C4-2B (cell line): ENCODE measurements at regions not wholly inside any gene's neighbourhood (a gene's known extent, or its start where the extent isn't known, plus 50 kb on each side); places are given as distances from the start of the nearest gene placed in this dataset.

Source experiments
- ZFX ChIP-seq: fragments of 450-650 bp; IDR thresholded peaks from 2 replicates; pipeline ENCODE4 v1.6.1; 2017
- TF ChIP-seq, protein P1 (sequence below): fragments of 450-650 bp; conservative IDR thresholded peaks from 2 replicates; pipeline ENCODE4 v1.5.1; 2017; ENCODE audit warnings: mild to moderate bottlenecking

DNA sequence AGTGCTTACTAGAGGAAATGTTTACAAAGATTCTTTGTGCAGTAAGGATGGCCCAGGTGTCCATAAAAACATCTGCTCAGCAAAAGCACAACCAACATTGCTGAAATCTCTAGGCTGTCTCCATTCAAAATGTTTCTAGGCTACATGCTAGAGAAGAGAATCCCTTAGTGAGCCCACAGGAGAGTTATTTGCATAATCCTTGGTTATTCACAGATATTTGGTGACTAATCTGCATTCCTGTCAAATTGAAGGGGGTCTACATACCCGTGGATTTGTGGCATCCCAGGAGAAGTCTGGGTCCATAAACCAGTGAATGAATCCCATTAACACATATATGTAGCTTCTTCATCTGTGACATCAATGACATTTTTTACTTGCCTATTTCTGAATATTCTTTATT, 261.3 kb upstream of the ESRRG start:
- TF ChIP-seq, protein P1, sequence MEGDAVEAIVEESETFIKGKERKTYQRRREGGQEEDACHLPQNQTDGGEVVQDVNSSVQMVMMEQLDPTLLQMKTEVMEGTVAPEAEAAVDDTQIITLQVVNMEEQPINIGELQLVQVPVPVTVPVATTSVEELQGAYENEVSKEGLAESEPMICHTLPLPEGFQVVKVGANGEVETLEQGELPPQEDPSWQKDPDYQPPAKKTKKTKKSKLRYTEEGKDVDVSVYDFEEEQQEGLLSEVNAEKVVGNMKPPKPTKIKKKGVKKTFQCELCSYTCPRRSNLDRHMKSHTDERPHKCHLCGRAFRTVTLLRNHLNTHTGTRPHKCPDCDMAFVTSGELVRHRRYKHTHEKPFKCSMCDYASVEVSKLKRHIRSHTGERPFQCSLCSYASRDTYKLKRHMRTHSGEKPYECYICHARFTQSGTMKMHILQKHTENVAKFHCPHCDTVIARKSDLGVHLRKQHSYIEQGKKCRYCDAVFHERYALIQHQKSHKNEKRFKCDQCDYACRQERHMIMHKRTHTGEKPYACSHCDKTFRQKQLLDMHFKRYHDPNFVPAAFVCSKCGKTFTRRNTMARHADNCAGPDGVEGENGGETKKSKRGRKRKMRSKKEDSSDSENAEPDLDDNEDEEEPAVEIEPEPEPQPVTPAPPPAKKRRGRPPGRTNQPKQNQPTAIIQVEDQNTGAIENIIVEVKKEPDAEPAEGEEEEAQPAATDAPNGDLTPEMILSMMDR: no peak
- TF ChIP-seq ZFX: no peak
